Nephron progenitor cell (in vitro differentiated cells): ENCODE measurements at regions not wholly inside any gene's neighbourhood (a gene's known extent, or its start where the extent isn't known, plus 50 kb on each side); places are given as distances from the start of the nearest gene placed in this dataset.

Experiments used
- DNase-seq: peaks from one replicate; pipeline ENCODE4 v3.0.0; 2021
- H3K27ac Mint-ChIP-seq: 2 replicates; pipeline ENCODE4 v1.8.0; 2021; ENCODE audit warnings: mild to moderate bottlenecking, moderate library complexity, mixed read lengths
- H3K27me3 Mint-ChIP-seq: 2 replicates; pipeline ENCODE4 v1.8.0; 2021; ENCODE audit warnings: mild to moderate bottlenecking, low read depth, mixed read lengths; ENCODE audit not compliant: poor library complexity
- H3K36me3 Mint-ChIP-seq: 2 replicates; pipeline ENCODE4 v1.8.0; 2021; ENCODE audit warnings: low read depth, mixed read lengths
- H3K4me1 Mint-ChIP-seq: 2 replicates; pipeline ENCODE4 v1.8.0; 2021; ENCODE audit warnings: mixed read lengths
- H3K4me3 Mint-ChIP-seq: 2 replicates; pipeline ENCODE4 v1.8.0; 2021; ENCODE audit warnings: mild to moderate bottlenecking, moderate library complexity, mixed read lengths
- H3K9me3 Mint-ChIP-seq: 2 replicates; pipeline ENCODE4 v1.8.0; 2021; ENCODE audit warnings: mild to moderate bottlenecking, moderate library complexity, mixed read lengths
- TF ChIP-seq, protein P1 (sequence below): fragments of 200-600 bp; sonication (generic); IDR thresholded peaks from 2 replicates; pipeline ENCODE4 v1.5.0; 2021; ENCODE audit warnings: antibody characterized with exemption

- Mint-ChIP-seq H3K36me3 (no peaks in the 10 kb centered on the region), H3K4me3 (no peak overlapping the region), H3K4me1 (peaks cover under 1% of the 10 kb centered on the region), H3K27ac (no peak overlapping the region), H3K27me3 (peaks cover 8% of the 10 kb centered on the region), H3K9me3 (peaks cover 4% of the 10 kb centered on the region)
- TF ChIP-seq, protein P1, sequence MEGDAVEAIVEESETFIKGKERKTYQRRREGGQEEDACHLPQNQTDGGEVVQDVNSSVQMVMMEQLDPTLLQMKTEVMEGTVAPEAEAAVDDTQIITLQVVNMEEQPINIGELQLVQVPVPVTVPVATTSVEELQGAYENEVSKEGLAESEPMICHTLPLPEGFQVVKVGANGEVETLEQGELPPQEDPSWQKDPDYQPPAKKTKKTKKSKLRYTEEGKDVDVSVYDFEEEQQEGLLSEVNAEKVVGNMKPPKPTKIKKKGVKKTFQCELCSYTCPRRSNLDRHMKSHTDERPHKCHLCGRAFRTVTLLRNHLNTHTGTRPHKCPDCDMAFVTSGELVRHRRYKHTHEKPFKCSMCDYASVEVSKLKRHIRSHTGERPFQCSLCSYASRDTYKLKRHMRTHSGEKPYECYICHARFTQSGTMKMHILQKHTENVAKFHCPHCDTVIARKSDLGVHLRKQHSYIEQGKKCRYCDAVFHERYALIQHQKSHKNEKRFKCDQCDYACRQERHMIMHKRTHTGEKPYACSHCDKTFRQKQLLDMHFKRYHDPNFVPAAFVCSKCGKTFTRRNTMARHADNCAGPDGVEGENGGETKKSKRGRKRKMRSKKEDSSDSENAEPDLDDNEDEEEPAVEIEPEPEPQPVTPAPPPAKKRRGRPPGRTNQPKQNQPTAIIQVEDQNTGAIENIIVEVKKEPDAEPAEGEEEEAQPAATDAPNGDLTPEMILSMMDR = no peak
- DNase-seq = no peak
Observed at GRCh38 chr10:88159127-88159829, 295.9 kb downstream of the PTEN start.

- Mint-ChIP-seq H3K36me3 (no peaks in the 10 kb centered on the region), H3K27ac (no peak overlapping the region), H3K9me3 (peaks cover 4% of the 10 kb centered on the region), H3K4me1 (peaks cover 9% of the 10 kb centered on the region), H3K27me3 (peaks cover 8% of the 10 kb centered on the region), H3K4me3 (no peak overlapping the region)
- DNase-seq = no peak
- TF ChIP-seq, protein P1 = no peak
Observed at GRCh38 chr10:88161070-88161469, 297.6 kb downstream of the PTEN start.

DNA sequence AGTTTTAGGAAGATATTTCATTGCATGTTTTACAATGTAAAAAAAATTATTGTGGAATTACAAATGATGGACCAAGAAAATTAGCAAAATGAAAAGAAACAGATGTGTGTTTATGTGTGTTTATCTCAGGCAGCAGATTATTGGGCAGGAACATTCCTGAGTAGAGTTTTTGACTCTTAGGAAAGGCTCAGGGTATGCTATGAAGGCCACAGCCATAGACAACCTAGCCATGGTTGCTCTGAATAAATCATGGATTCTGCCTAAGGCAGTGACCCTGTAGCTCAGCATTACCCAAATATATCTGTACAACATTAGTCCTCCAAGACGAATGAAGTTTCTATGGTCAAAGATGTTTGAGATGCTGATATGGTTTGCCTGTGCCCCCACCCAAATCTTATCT is 298.3 kb downstream of the PTEN start:
- Mint-ChIP-seq H3K4me1 (peaks cover 9% of the 10 kb centered on the region), H3K9me3 (peaks cover 4% of the 10 kb centered on the region), H3K27ac (no peak overlapping the region), H3K36me3 (no peaks in the 10 kb centered on the region), H3K27me3 (peaks cover 8% of the 10 kb centered on the region), H3K4me3 (no peak overlapping the region)
- no peak for DNase-seq
- TF ChIP-seq, protein P1 = no peak

DNA sequence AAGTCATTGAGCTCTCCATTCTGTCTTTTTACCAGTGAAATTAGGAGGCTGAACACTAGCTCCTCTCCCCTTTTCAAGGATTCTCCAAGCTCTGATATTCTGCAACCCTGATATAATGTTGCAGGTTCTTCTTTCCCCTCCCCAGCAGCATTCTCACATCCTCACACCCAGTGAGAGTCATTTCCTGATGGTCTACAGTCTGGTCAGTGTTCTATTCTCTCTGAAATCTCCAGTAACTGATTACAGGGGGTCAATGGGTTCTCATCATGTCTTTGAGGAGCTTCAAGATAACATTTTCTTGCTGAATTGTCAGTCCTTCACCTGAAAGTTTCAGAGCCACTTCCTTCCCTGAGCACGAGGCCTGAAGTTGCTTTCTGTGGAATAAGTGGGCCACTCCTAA is 299.4 kb downstream of the PTEN start:
- DNase-seq = no peak
- TF ChIP-seq, protein P1 = no peak
- Mint-ChIP-seq H3K27ac (no peak overlapping the region), H3K4me1 (peaks cover 9% of the 10 kb centered on the region), H3K36me3 (no peaks in the 10 kb centered on the region), H3K27me3 (peaks cover 8% of the 10 kb centered on the region), H3K9me3 (peaks cover 4% of the 10 kb centered on the region), H3K4me3 (no peak overlapping the region)

DNA sequence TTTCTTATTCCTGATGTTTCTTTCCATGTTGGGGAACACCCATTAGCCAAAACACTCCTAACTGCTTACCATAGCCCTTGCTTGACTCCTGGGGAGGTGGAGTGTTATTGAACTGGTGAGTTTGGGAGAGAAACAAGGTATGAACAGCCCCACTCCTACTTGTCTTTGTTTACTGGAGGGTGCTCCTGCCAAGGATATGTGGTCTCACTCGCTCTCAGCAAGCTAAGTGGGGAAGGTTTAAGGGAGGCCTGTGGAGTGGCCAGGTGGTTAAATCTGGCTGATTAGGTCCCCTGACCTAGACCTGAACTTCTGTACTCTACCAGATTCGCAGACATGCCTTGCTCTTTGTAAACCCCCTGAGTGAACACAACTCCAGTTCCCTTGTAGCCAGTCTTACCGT is 300.1 kb downstream of the PTEN start:
- TF ChIP-seq, protein P1 = no peak
- peaks cover 5% of the 10 kb centered on the region for H3K9me3 Mint-ChIP-seq
- peaks cover 9% of the 10 kb centered on the region for H3K4me1 Mint-ChIP-seq
- H3K27me3 Mint-ChIP-seq = peaks cover 8% of the 10 kb centered on the region
- no peak overlapping the region for H3K4me3 Mint-ChIP-seq
- H3K27ac Mint-ChIP-seq = no peak overlapping the region
- DNase-seq = no peak
- H3K36me3 Mint-ChIP-seq = no peaks in the 10 kb centered on the region

DNA sequence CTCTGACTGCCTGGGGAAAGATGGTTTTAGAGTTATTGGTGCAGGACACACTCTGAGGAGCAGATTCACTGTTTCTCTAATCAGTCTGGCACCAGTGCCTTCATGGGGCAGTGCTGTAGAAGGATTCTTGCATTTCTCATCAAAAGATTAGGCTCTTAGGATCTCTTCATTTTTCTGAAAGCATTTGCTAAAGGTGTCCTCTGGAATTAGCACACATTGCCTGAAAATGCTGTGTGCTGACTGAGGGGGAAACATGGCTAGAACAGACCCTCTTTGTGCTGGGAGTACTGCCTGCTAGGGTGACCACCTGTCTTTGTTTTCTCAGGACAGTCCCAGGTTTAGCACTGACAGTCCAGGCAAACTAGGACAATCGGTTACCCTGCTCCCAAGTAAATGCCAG is 301.0 kb downstream of the PTEN start:
- no peaks in the 10 kb centered on the region for H3K36me3 Mint-ChIP-seq
- peaks cover 9% of the 10 kb centered on the region for H3K4me1 Mint-ChIP-seq
- TF ChIP-seq, protein P1 = no peak
- no peak for DNase-seq
- peaks cover 9% of the 10 kb centered on the region for H3K9me3 Mint-ChIP-seq
- H3K27ac Mint-ChIP-seq = no peak overlapping the region
- H3K27me3 Mint-ChIP-seq = peaks cover 6% of the 10 kb centered on the region
- no peak overlapping the region for H3K4me3 Mint-ChIP-seq
